Body of pancreas (tissue), 4 donors: ENCODE measurements at regions not wholly inside any gene's neighbourhood (a gene's known extent, or its start where the extent isn't known, plus 50 kb on each side); places are given as distances from the start of the nearest gene placed in this dataset.

Experiments used
- ATAC-seq: fragments of 150-250 bp; one replicate; pipeline ENCODE4 v1.9.1; 2016
- DNase-seq, 4 donors: peaks; one replicate each; pipeline ENCODE4 v3.0.0-alpha.2; 2019
- H3K27ac ChIP-seq, 4 donors: fragments of 200-600 bp; sonication (generic); 1 replicate in 3 of 4; 2 replicates in 1 of 4; pipeline versions ENCODE4 v1.5.1 to v1.6.1; 2016 to 2019; ENCODE audit warnings: mild to moderate bottlenecking in 1 of 4, mixed read lengths in 1 of 4, moderate library complexity in 1 of 4
- H3K27me3 ChIP-seq, 2 donors: fragments of 200-600 bp; sonication (generic); one replicate each; pipeline ENCODE4 v1.6.0; 2016; ENCODE audit warnings: mild to moderate bottlenecking in 1 of 2
- H3K36me3 ChIP-seq, 2 donors: fragments of 200-600 bp; sonication (generic); replicated peaks in 1 of 2; 2 replicates each; pipeline ENCODE4 v1.5.1; 2016; ENCODE audit warnings: low read depth in 2 of 2; ENCODE audit not compliant: insufficient read depth in 1 of 2
- H3K4me1 ChIP-seq: fragments of 200-600 bp; sonication (generic); one replicate; pipeline ENCODE4 v1.6.0; 2016
- H3K4me3 ChIP-seq, 2 donors: fragments of 200-600 bp; sonication (generic); 1 replicate in 1 of 2; 2 replicates in 1 of 2; pipeline ENCODE4 v1.5.1; 2016 to 2019
- H3K9me3 ChIP-seq, 3 donors: fragments of 200-600 bp; sonication (generic); 1 replicate in 2 of 3; 2 replicates in 1 of 3; pipeline ENCODE4 v1.5.1; 2016
- CTCF ChIP-seq, 7 experiments: fragments of 450-650 bp in 4 of 7; fragments of 200-600 bp in 3 of 7; sonication (generic) in 3 of 7; IDR thresholded peaks; one replicate each; pipeline ENCODE4 v1.5.1; 2016 to 2019; ENCODE audit warnings: antibody characterized with exemption in 7 of 7
- POLR2A ChIP-seq, 3 donors: fragments of 450-650 bp; IDR thresholded peaks; one replicate each; pipeline ENCODE4 v1.6.1; 2016; ENCODE audit warnings: antibody characterized with exemption in 3 of 3, mild to moderate bottlenecking in 2 of 3
- WGBS, 2 donors: methylation state at CpG; one replicate each; pipeline ENCODE4 v1.1.5; 2017; 5-methylcytosine and 5-hydroxymethylcytosine counted together
- intact Hi-C: fragments of 100-400 bp; cut with DNase I; formaldehyde crosslinking; loops from one replicate; pipeline ENCODE4 v1.15.1; 2023

DNA sequence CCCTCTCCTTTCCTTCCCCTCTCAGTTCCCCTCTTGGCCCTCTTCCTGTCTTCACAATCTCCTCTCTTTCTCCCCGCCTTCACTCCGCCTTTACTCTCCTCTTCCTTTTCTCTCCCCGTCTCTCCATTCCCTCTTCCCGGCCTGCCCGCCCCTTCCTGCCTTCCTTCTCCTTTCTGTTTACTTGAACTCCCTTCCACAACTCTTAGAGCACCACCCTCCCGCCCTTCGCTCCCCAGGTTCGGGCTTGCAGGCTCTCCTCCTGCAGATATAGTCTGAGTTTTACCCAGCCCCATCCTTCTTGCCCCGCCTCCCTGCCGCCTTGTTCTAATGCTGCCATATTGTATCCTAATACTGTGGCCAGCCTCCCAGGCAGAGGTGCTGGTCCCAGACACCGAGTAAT, 201.5 kb upstream of the N4BP1 start:
- Histone ChIP-seq H3K27me3 (peaks cover 0 to 8% of the 10 kb centered on the region in 2 donors), H3K27ac (no peak overlapping the region), H3K36me3 (no peaks in the 10 kb centered on the region), H3K4me3 (no peak overlapping the region), H3K4me1 (peaks cover 9% of the 10 kb centered on the region), H3K9me3 (no peaks in the 10 kb centered on the region)
- no peak for DNase-seq
- 49 to 61% methylated on average over 10 to 11 of the region's 11 CpGs for WGBS, 2 donors
- no peak for ATAC-seq
- intact Hi-C loops = no loop called here
- TF ChIP-seq CTCF (IDR thresholded peaks at IDR 0.05) = no peak
- no peak for TF ChIP-seq POLR2A (IDR thresholded peaks at IDR 0.05)

DNA sequence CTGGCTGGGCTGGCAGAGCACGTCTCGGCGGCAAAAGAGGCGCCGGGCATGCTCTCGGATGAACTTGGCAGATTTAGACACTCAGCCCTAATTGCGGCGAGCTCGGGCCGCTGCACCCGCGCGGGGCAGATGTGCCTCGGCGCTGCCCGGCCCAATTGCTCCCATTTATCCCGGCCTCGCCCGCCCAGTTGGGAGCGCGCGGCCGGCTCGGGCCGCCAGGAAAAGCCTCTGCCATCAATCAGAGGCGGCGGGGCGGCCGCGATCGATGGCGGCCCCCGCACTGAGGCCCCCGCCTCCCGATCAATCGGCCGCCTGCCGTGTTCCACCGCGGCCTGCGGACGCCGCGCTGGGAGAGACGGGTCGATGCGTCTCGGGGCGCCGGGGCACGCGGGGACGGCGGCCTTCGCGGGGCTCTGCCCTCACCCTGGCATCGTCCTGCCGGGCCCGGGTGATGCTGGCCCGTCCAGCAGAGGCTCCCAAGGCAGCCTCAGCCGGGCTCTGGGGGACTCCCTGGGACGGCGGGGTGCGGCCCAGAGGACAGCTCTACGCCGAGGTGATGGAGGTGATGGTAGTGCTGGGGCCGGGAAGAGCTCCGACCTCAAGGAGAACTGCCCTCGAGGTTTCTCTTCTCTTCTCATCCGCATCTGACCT, 200.9 kb upstream of the N4BP1 start:
- Histone ChIP-seq H3K4me1 (peaks cover 9% of the 10 kb centered on the region), H3K27ac (no peak overlapping the region), H3K4me3 (no peak overlapping the region), H3K9me3 (no peaks in the 10 kb centered on the region), H3K27me3 (peaks cover 0 to 8% of the 10 kb centered on the region in 2 donors), H3K36me3 (no peaks in the 10 kb centered on the region)
- DNase-seq (no peak), ATAC-seq (no peak)
- intact Hi-C loops = no loop called here
- WGBS, 2 donors = 4 to 18% methylated on average over 8 to 48 of the region's 70 CpGs
- TF ChIP-seq POLR2A (IDR thresholded peaks at IDR 0.05) = no peak
- TF ChIP-seq CTCF (IDR thresholded peaks at IDR 0.05) = no peak

GRCh38 chr16:48810436-48810802, 200.4 kb upstream of the N4BP1 start:
- H3K4me3 ChIP-seq = no peak overlapping the region
- ATAC-seq (no peak), DNase-seq (no peak)
- 8 to 18% methylated on average over 3 to 29 of the region's 29 CpGs for WGBS, 2 donors
- no peaks in the 10 kb centered on the region for H3K36me3 ChIP-seq
- H3K27me3 ChIP-seq = peaks cover 0 to 8% of the 10 kb centered on the region in 2 donors
- H3K9me3 ChIP-seq = no peaks in the 10 kb centered on the region
- H3K27ac ChIP-seq = no peak overlapping the region
- intact Hi-C loops = no loop called here
- peaks cover 9% of the 10 kb centered on the region for H3K4me1 ChIP-seq
- TF ChIP-seq CTCF (IDR thresholded peaks at IDR 0.05) (no peak), POLR2A (IDR thresholded peaks at IDR 0.05) (no peak)

- TF ChIP-seq CTCF (IDR thresholded peaks at IDR 0.05) = no peak
- Histone ChIP-seq H3K9me3 (no peaks in the 10 kb centered on the region), H3K27me3 (no peaks in the 10 kb centered on the region), H3K36me3 (no peaks in the 10 kb centered on the region), H3K4me1 (no peaks in the 10 kb centered on the region), H3K4me3 (no peak overlapping the region), H3K27ac (no peak overlapping the region)
- intact Hi-C loops = no loop called here
- DNase-seq (no peak), ATAC-seq (no peak)
- WGBS, 2 donors = 26 to 32% methylated on average over 1 to 2 of the region's 2 CpGs
These were observed 180.2 kb upstream of the N4BP1 start for GRCh38 chr16:48790151-48790550.

- 28 to 41% methylated on average over 3 of the region's 3 CpGs for WGBS, 2 donors
- no peaks in the 10 kb centered on the region for H3K27me3 ChIP-seq
These were observed 178.5 kb upstream of the N4BP1 start for GRCh38 chr16:48788475-48788874.

More at GRCh38 chr16:48788475-48788874, 178.5 kb upstream of the N4BP1 start:
- TF ChIP-seq POLR2A (IDR thresholded peaks at IDR 0.05) (no peak), CTCF (IDR thresholded peaks at IDR 0.05) (no peak)
- intact Hi-C loops = no loop called here
- H3K36me3 ChIP-seq = no peaks in the 10 kb centered on the region
- no peaks in the 10 kb centered on the region for H3K4me1 ChIP-seq
- ATAC-seq (no peak), DNase-seq (no peak)
- H3K9me3 ChIP-seq = no peaks in the 10 kb centered on the region
- H3K27ac ChIP-seq = no peak overlapping the region
- H3K4me3 ChIP-seq = no peak overlapping the region
